NOMO-1 (cell line): ENCODE measurements at regions not wholly inside any gene's neighbourhood (a gene's known extent, or its start where the extent isn't known, plus 50 kb on each side); places are given as distances from the start of the nearest gene placed in this dataset.
"Not testable (repeated sequence)": the region's sequence is repeated elsewhere in the genome, so short reads cannot be mapped to it uniquely, and the experiment has no call there.

Experiments used
- DNase-seq, 2 experiments: peaks; one replicate each; lab custom pipeline; 2025; ENCODE audit not compliant: unreplicated experiment in 2 of 2; lab: John Stamatoyannopoulos, UW

GRCh38 chr9:129416821-129417539 is 203.9 kb downstream of the C9orf50 start:
- peak; percentile 62 to 69 for DNase-seq

GRCh38 chr9:129415942-129416651 is 204.8 kb downstream of the C9orf50 start:
- DNase-seq, result no peak

GRCh38 chr9:129414993-129415941 is 205.6 kb downstream of the C9orf50 start:
- no peak for DNase-seq

- DNase-seq, result peak in 1 of 2 experiments; percentile 11
Observed at GRCh38 chr9:129414377-129414992, 206.4 kb downstream of the C9orf50 start.

GRCh38 chr9:129413537-129414376 is 207.1 kb downstream of the C9orf50 start:
- peak; percentile 89 to 95 for DNase-seq

GRCh38 chr9:129412814-129413536 is 207.9 kb downstream of the C9orf50 start:
- DNase-seq, result peak; percentile 70 to 71

- DNase-seq, result not testable (repeated sequence)
Observed at GRCh38 chr9:129412176-129412813, 208.6 kb downstream of the C9orf50 start.

GRCh38 chr9:129411501-129412175 is 209.3 kb downstream of the C9orf50 start:
- DNase-seq, result no peak

GRCh38 chr9:129410226-129410625 is 210.7 kb downstream of the C9orf50 start:
- no peak for DNase-seq

GRCh38 chr9:129408535-129409215 is 212.2 kb downstream of the C9orf50 start:
- DNase-seq, result no peak

- DNase-seq, result no peak
Observed at GRCh38 chr9:129407905-129408452, 212.9 kb downstream of the C9orf50 start.

- DNase-seq, result peak; percentile 78 to 84
Observed at GRCh38 chr9:129406278-129407225, 214.3 kb downstream of the C9orf50 start.

- no peak for DNase-seq
Observed at GRCh38 chr9:129405827-129406213, 215.1 kb downstream of the C9orf50 start.

- DNase-seq, result no peak
Observed at GRCh38 chr9:129405089-129405826, 215.6 kb downstream of the C9orf50 start.

- no peak for DNase-seq
Observed at GRCh38 chr9:129404621-129405020, 216.3 kb downstream of the C9orf50 start.
